SK-N-SH (cell line): ENCODE measurements at regions not wholly inside any gene's neighbourhood (a gene's known extent, or its start where the extent isn't known, plus 50 kb on each side); places are given as distances from the start of the nearest gene placed in this dataset.

Experiments used
- CTCF ChIA-PET: fragments of 300-600, 350-600 bp; formaldehyde crosslinking; extraction: SDS; loops from one replicate; lab custom pipeline; 2021; lab: Yijun Ruan, JAX
- POLR2A ChIA-PET: fragments of 350-600 bp; sonication (Branson Sonifier 250); formaldehyde crosslinking; extraction: SDS; loops from one replicate; lab custom pipeline; 2020; ENCODE audit warnings: antibody characterized with exemption, inconsistent platforms; lab: Yijun Ruan, JAX
- DNase-seq: peaks from one replicate; pipeline ENCODE4 v3.0.0; 2012
- H2AFZ ChIP-seq: fragments of 200-600 bp; sonication (generic); 2 replicates; pipeline ENCODE4 v1.8.1; 2016; ENCODE audit warnings: antibody characterized with exemption, mild to moderate bottlenecking, low read depth
- H3F3A ChIP-seq: fragments of 200-600 bp; sonication (generic); replicated peaks from 2 replicates; pipeline ENCODE3; 2016; ENCODE audit warnings: antibody characterized with exemption, mild to moderate bottlenecking; ENCODE audit not compliant: insufficient read depth
- H3K27ac ChIP-seq, 2 experiments: fragments of 200-500 bp in 1 of 2; fragments of 200-600 bp in 1 of 2; sonication (Bioruptor generic) in 1 of 2; sonication (generic), shearing (Covaris generic) in 1 of 2; 2 replicates each; pipeline versions ENCODE4 v1.5.1 to v1.6.1; 2014 to 2016; ENCODE audit warnings: low read depth in 2 of 2, inconsistent platforms in 1 of 2, low read length in 1 of 2, mild to moderate bottlenecking in 1 of 2, mixed read lengths in 1 of 2
- H3K27me3 ChIP-seq: fragments of 200-600 bp; sonication (generic), shearing (Covaris generic); 2 replicates; pipeline ENCODE4 v1.6.1; 2016; ENCODE audit warnings: mixed run types; ENCODE audit not compliant: insufficient read depth
- H3K36me3 ChIP-seq, 2 experiments: fragments of 200-500 bp in 1 of 2; fragments of 200-600 bp in 1 of 2; sonication (Bioruptor generic) in 1 of 2; sonication (generic) in 1 of 2; replicated peaks in 1 of 2; 2 replicates each; pipeline versions ENCODE3 to v1.5.1; 2014 to 2016; ENCODE audit warnings: low read length in 1 of 2, mild to moderate bottlenecking in 1 of 2; ENCODE audit not compliant: insufficient read depth in 2 of 2, control insufficient read depth in 1 of 2
- H3K4me1 ChIP-seq, 2 experiments: fragments of 200-500 bp in 1 of 2; fragments of 200-600 bp in 1 of 2; sonication (Bioruptor generic) in 1 of 2; sonication (generic), shearing (Covaris generic) in 1 of 2; 2 replicates each; pipeline versions ENCODE4 v1.5.1 to v1.6.1; 2014 to 2016; ENCODE audit warnings: low read depth in 1 of 2, low read length in 1 of 2, mixed run types in 1 of 2; ENCODE audit not compliant: insufficient read depth in 2 of 2, control insufficient read depth in 1 of 2
- H3K4me2 ChIP-seq: fragments of 200-600 bp; sonication (generic), shearing (Covaris generic); 2 replicates; pipeline ENCODE4 v1.6.1; 2017; ENCODE audit warnings: mixed run types
- H3K4me3 ChIP-seq, 2 experiments: fragments of 200-500 bp in 1 of 2; fragments of 200-600 bp in 1 of 2; sonication (Bioruptor generic) in 1 of 2; sonication (generic), shearing (Covaris generic) in 1 of 2; 2 replicates each; pipeline versions ENCODE4 v1.5.1 to v1.8.1; 2014 to 2016; ENCODE audit warnings: low read depth in 2 of 2, inconsistent platforms in 1 of 2, low read length in 1 of 2, mild to moderate bottlenecking in 1 of 2, mixed read lengths in 1 of 2, moderate library complexity in 1 of 2
- H3K79me2 ChIP-seq: fragments of 200-600 bp; sonication (generic); 2 replicates; pipeline ENCODE4 v1.8.1; 2017; ENCODE audit warnings: mild to moderate bottlenecking; ENCODE audit not compliant: insufficient read depth
- H3K9ac ChIP-seq: fragments of 200-600 bp; sonication (generic); 2 replicates; pipeline ENCODE4 v1.6.1; 2017; ENCODE audit warnings: mixed run types
- H3K9me2 ChIP-seq: fragments of 200-600 bp; sonication (generic); 2 replicates; pipeline ENCODE4 v1.6.1; 2017; ENCODE audit warnings: mixed run types
- H3K9me3 ChIP-seq: fragments of 200-600 bp; sonication (generic); 2 replicates; pipeline ENCODE4 v1.6.1; 2017; ENCODE audit warnings: mixed run types, mild to moderate bottlenecking, moderate library complexity
- H4K20me1 ChIP-seq: fragments of 200-600 bp; sonication (generic); 2 replicates; pipeline ENCODE4 v1.6.1; 2017; ENCODE audit warnings: mild to moderate bottlenecking, mixed run types; ENCODE audit not compliant: insufficient read depth
- FOSL2 ChIP-seq: IDR thresholded peaks from 2 replicates; pipeline ENCODE4 v1.4.0; 2012; ENCODE audit warnings: low read depth, mild to moderate bottlenecking, moderate library complexity, borderline replicate concordance
- FOXM1 ChIP-seq: IDR thresholded peaks from 2 replicates; pipeline ENCODE4 v1.4.0; 2012; ENCODE audit warnings: low read depth, mild to moderate bottlenecking
- NFIC ChIP-seq: IDR thresholded peaks from 2 replicates; pipeline ENCODE4 v1.4.0; 2012; ENCODE audit warnings: borderline replicate concordance
- NRF1 ChIP-seq: IDR thresholded peaks from 2 replicates; pipeline ENCODE4 v1.6.1; 2012; ENCODE audit warnings: low read depth, mild to moderate bottlenecking, low read length
- SIN3A ChIP-seq: IDR thresholded peaks from 2 replicates; pipeline ENCODE4 v1.6.1; 2012; ENCODE audit warnings: low read depth, mild to moderate bottlenecking, low read length, moderate library complexity, borderline replicate concordance
- SMC3 ChIP-seq: IDR thresholded peaks from 2 replicates; pipeline ENCODE4 v1.6.1; 2012; ENCODE audit warnings: low read depth, low read length, improper control_type of control experiment
- TAF1 ChIP-seq: IDR thresholded peaks from 2 replicates; pipeline ENCODE4 v1.6.1; 2012; ENCODE audit warnings: low read depth, mild to moderate bottlenecking, low read length, moderate library complexity, borderline replicate concordance
- TEAD4 ChIP-seq: IDR thresholded peaks from 2 replicates; pipeline ENCODE4 v1.4.0; 2012; ENCODE audit warnings: mild to moderate bottlenecking, borderline replicate concordance; ENCODE audit not compliant: insufficient read depth
- USF2 ChIP-seq: fragments of 150-350 bp; IDR thresholded peaks from 2 replicates; pipeline ENCODE4 v1.6.1; 2017; ENCODE audit warnings: antibody characterized with exemption, low read length, low read depth, borderline replicate concordance
- WGBS: methylation state at CpG from one replicate; pipeline ENCODE4 v1.1.6; 2017; ENCODE audit warnings: low lambda C conversion rate; 5-methylcytosine and 5-hydroxymethylcytosine counted together
- TF ChIP-seq, protein P1 (sequence below): fragments of 150-350 bp; IDR thresholded peaks from 2 replicates; pipeline ENCODE4 v1.6.1; 2016; ENCODE audit warnings: mild to moderate bottlenecking, low read depth, low read length

DNA sequence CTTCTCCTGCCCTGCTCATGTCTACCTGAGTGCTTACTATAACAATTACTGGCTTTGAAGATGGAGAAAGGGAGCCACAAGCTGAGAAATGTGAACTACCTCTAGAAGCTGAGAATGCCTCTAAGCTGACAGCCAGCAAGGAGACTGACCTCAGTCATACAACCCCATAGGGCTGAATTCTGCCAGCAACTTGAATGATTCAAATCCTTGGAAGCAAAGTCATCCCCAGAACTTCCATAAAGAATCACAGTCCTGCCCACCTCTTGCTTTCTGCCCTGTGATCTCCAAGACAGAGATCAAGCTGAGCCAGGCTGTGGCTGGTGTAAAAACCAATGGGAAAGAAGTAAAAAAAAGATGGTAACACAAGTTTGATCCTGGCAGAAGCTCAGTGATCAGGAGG is 288.2 kb upstream of the SPHKAP start:
- Histone ChIP-seq H2AFZ (no peak overlapping the region), H3K27me3 (no peaks in the 10 kb centered on the region), H3F3A (peaks cover 3% of the 10 kb centered on the region), H4K20me1 (no peaks in the 10 kb centered on the region), H3K79me2 (no peaks in the 10 kb centered on the region), H3K4me1 (no peaks in the 10 kb centered on the region), H3K4me3 (no peak overlapping the region), H3K9me2 (no peaks in the 10 kb centered on the region), H3K36me3 (no peaks in the 10 kb centered on the region), H3K9ac (no peak overlapping the region), H3K9me3 (no peaks in the 10 kb centered on the region), H3K4me2 (no peak overlapping the region), H3K27ac (no peak overlapping the region)
- no peak for DNase-seq
- POLR2A ChIA-PET: no interaction called here
- CTCF ChIA-PET: no interaction called here
- TF ChIP-seq, protein P1, sequence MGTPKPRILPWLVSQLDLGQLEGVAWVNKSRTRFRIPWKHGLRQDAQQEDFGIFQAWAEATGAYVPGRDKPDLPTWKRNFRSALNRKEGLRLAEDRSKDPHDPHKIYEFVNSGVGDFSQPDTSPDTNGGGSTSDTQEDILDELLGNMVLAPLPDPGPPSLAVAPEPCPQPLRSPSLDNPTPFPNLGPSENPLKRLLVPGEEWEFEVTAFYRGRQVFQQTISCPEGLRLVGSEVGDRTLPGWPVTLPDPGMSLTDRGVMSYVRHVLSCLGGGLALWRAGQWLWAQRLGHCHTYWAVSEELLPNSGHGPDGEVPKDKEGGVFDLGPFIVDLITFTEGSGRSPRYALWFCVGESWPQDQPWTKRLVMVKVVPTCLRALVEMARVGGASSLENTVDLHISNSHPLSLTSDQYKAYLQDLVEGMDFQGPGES: no peak
- TF ChIP-seq FOXM1: no peak
- TF ChIP-seq SIN3A: no peak
- no peak for TF ChIP-seq NFIC
- no peak for TF ChIP-seq TEAD4
- no peak for TF ChIP-seq USF2
- no peak for TF ChIP-seq FOSL2

- no peaks in the 10 kb centered on the region for H3K79me2 ChIP-seq
- H4K20me1 ChIP-seq: no peaks in the 10 kb centered on the region
- no peak overlapping the region for H3K27ac ChIP-seq
- no peaks in the 10 kb centered on the region for H3K9me2 ChIP-seq
- ChIA-PET CTCF (no interaction called here), POLR2A (no interaction called here)
- H3K4me2 ChIP-seq: no peak overlapping the region
- H3K9me3 ChIP-seq: no peaks in the 10 kb centered on the region
- no peaks in the 10 kb centered on the region for H3F3A ChIP-seq
- H3K9ac ChIP-seq: no peak overlapping the region
- no peaks in the 10 kb centered on the region for H3K27me3 ChIP-seq
- no peaks in the 10 kb centered on the region for H3K4me1 ChIP-seq
- 37% methylated on average over 2 of the region's 2 CpGs for WGBS
- DNase-seq: no peak
- TF ChIP-seq USF2: no peak
- no peak for TF ChIP-seq SMC3
- TF ChIP-seq NRF1: no peak
- TF ChIP-seq TAF1: no peak
- H3K4me3 ChIP-seq: no peak overlapping the region
- no peaks in the 10 kb centered on the region for H3K36me3 ChIP-seq
- no peak overlapping the region for H2AFZ ChIP-seq
Observed at GRCh38 chr2:228466851-228467250, 285.4 kb upstream of the SPHKAP start.
